ENCODE measurements at regions not wholly inside any gene's neighbourhood (a gene's known extent, or its start where the extent isn't known, plus 50 kb on each side); places are given as distances from the start of the nearest gene placed in this dataset.
"Not testable (repeated sequence)": the region's sequence is repeated elsewhere in the genome, so short reads cannot be mapped to it uniquely, and the experiment has no call there.

GRCh38 chr15:95674031-95674430 lies 656.5 kb upstream of the NR2F2 start:
- DNase-seq: no peak

GRCh38 chr15:95676500-95676899 lies 654.0 kb upstream of the NR2F2 start:
- DNase-seq: no peak

GRCh38 chr15:95679847-95680582 lies 650.5 kb upstream of the NR2F2 start:
- no peak for DNase-seq

GRCh38 chr15:95680728-95681127 lies 649.8 kb upstream of the NR2F2 start:
- DNase-seq: no peak

GRCh38 chr15:95681836-95682544 lies 648.5 kb upstream of the NR2F2 start:
- no peak for DNase-seq

GRCh38 chr15:95684126-95684525 lies 646.4 kb upstream of the NR2F2 start:
- DNase-seq: no peak

GRCh38 chr15:95684693-95685115 lies 645.8 kb upstream of the NR2F2 start:
- no peak for DNase-seq

- DNase-seq: no peak
Measured at GRCh38 chr15:95687061-95687460, 643.4 kb upstream of the NR2F2 start.

GRCh38 chr15:95687686-95688085 lies 642.8 kb upstream of the NR2F2 start:
- no peak for DNase-seq

GRCh38 chr15:95690631-95691340 lies 639.7 kb upstream of the NR2F2 start:
- DNase-seq: no peak

- DNase-seq: no peak
Measured at GRCh38 chr15:95693917-95694316, 636.6 kb upstream of the NR2F2 start.

GRCh38 chr15:95698230-95698629 lies 632.3 kb upstream of the NR2F2 start:
- no peak for DNase-seq

- DNase-seq: no peak
Measured at GRCh38 chr15:95698951-95699350, 631.5 kb upstream of the NR2F2 start.

- DNase-seq: no peak
Measured at GRCh38 chr15:95699578-95699977, 630.9 kb upstream of the NR2F2 start.

GRCh38 chr15:95700692-95701091 lies 629.8 kb upstream of the NR2F2 start:
- not testable (repeated sequence) for DNase-seq

- no peak for DNase-seq
Measured at GRCh38 chr15:95701410-95701809, 629.1 kb upstream of the NR2F2 start.

- no peak for DNase-seq
Measured at GRCh38 chr15:95709959-95710695, 620.4 kb upstream of the NR2F2 start.

- no peak for DNase-seq
Measured at GRCh38 chr15:95712785-95713184, 617.7 kb upstream of the NR2F2 start.

GRCh38 chr15:95713324-95713723 lies 617.2 kb upstream of the NR2F2 start:
- no peak for DNase-seq

- no peak for DNase-seq
Measured at GRCh38 chr15:95715116-95715903, 615.2 kb upstream of the NR2F2 start.
